ENCODE measurements at regions not wholly inside any gene's neighbourhood (a gene's known extent, or its start where the extent isn't known, plus 50 kb on each side); places are given as distances from the start of the nearest gene placed in this dataset.
"Not testable (repeated sequence)": the region's sequence is repeated elsewhere in the genome, so short reads cannot be mapped to it uniquely, and the experiment has no call there.

GRCh38 chr12:89156340-89156739, 196.0 kb downstream of the DUSP6 start:
- peak; percentile 26 to 76 for DNase-seq (ENCODE audit: low read depth in 2 of 2)

- DNase-seq (ENCODE audit: low read depth in 2 of 2): peak in 1 of 2 donors; percentile 16
Measured at GRCh38 chr12:89155826-89156225, 196.5 kb downstream of the DUSP6 start.

GRCh38 chr12:89154743-89155499, 197.4 kb downstream of the DUSP6 start:
- no peak for DNase-seq (ENCODE audit: low read depth in 2 of 2)

- no peak for DNase-seq (ENCODE audit: low read depth in 2 of 2)
Measured at GRCh38 chr12:89153341-89153740, 199.0 kb downstream of the DUSP6 start.

- DNase-seq (ENCODE audit: low read depth in 2 of 2): no peak
Measured at GRCh38 chr12:89151536-89151935, 200.8 kb downstream of the DUSP6 start.

- not testable (repeated sequence) for DNase-seq (ENCODE audit: low read depth in 2 of 2)
Measured at GRCh38 chr12:89150789-89151188, 201.5 kb downstream of the DUSP6 start.

- DNase-seq (ENCODE audit: low read depth in 2 of 2): no peak
Measured at GRCh38 chr12:89140602-89141238, 211.6 kb downstream of the DUSP6 start.

GRCh38 chr12:89140141-89140540, 212.2 kb downstream of the DUSP6 start:
- DNase-seq (ENCODE audit: low read depth in 2 of 2): no peak

GRCh38 chr12:89139390-89139789, 212.9 kb downstream of the DUSP6 start:
- no peak for DNase-seq (ENCODE audit: low read depth in 2 of 2)

GRCh38 chr12:89138048-89138852, 214.1 kb downstream of the DUSP6 start:
- peak in 1 of 2 donors; percentile 10 for DNase-seq (ENCODE audit: low read depth in 2 of 2)

GRCh38 chr12:89135976-89136634, 216.2 kb downstream of the DUSP6 start:
- peak in 1 of 2 donors; percentile 62 for DNase-seq (ENCODE audit: low read depth in 2 of 2)

GRCh38 chr12:89134213-89134770, 218.0 kb downstream of the DUSP6 start:
- peak; percentile 75 to 89 for DNase-seq (ENCODE audit: low read depth in 2 of 2)

- DNase-seq (ENCODE audit: low read depth in 2 of 2): no peak
Measured at GRCh38 chr12:89129167-89129870, 223.0 kb downstream of the DUSP6 start.

- DNase-seq (ENCODE audit: low read depth in 2 of 2): no peak
Measured at GRCh38 chr12:89126712-89127111, 225.6 kb downstream of the DUSP6 start.

- DNase-seq (ENCODE audit: low read depth in 2 of 2): no peak
Measured at GRCh38 chr12:89122852-89123251, 229.4 kb downstream of the DUSP6 start.

- DNase-seq (ENCODE audit: low read depth in 2 of 2): peak; percentile 60 to 70
Measured at GRCh38 chr12:89117448-89118034, 234.8 kb downstream of the DUSP6 start.

- no peak for DNase-seq (ENCODE audit: low read depth in 2 of 2)
Measured at GRCh38 chr12:89111964-89112363, 240.3 kb downstream of the DUSP6 start.

- DNase-seq (ENCODE audit: low read depth in 2 of 2): no peak
Measured at GRCh38 chr12:89108265-89108664, 244.0 kb downstream of the DUSP6 start.

GRCh38 chr12:89106950-89107349, 245.4 kb downstream of the DUSP6 start:
- no peak for DNase-seq (ENCODE audit: low read depth in 2 of 2)

GRCh38 chr12:89105243-89105642, 247.1 kb downstream of the DUSP6 start:
- DNase-seq (ENCODE audit: low read depth in 2 of 2): no peak
